HUES64 (cell line): ENCODE measurements at regions not wholly inside any gene's neighbourhood (a gene's known extent, or its start where the extent isn't known, plus 50 kb on each side); places are given as distances from the start of the nearest gene placed in this dataset.

Experiments used
- H3K27ac ChIP-seq: 2 replicates; pipeline ENCODE4 v1.7.0; 2013; ENCODE audit warnings: low read depth, low read length, inconsistent platforms
- H3K27me3 ChIP-seq: 2 replicates; pipeline ENCODE4 v1.6.1; 2013; ENCODE audit warnings: mild to moderate bottlenecking, low read length; ENCODE audit not compliant: insufficient read depth
- H3K36me3 ChIP-seq: 2 replicates; pipeline ENCODE4 v1.6.1; 2013; ENCODE audit warnings: mild to moderate bottlenecking, low read length; ENCODE audit not compliant: insufficient read depth
- H3K4me1 ChIP-seq: 2 replicates; pipeline ENCODE4 v1.6.1; 2013; ENCODE audit warnings: mild to moderate bottlenecking, low read length, moderate library complexity; ENCODE audit not compliant: insufficient read depth
- H3K4me3 ChIP-seq: 2 replicates; pipeline ENCODE4 v1.5.1; 2013; ENCODE audit warnings: mild to moderate bottlenecking, low read length, moderate library complexity
- H3K9ac ChIP-seq: 2 replicates; pipeline ENCODE4 v1.6.1; 2013; ENCODE audit warnings: mild to moderate bottlenecking, low read depth, low read length
- H3K9me3 ChIP-seq: 2 replicates; pipeline ENCODE4 v1.6.1; 2013; ENCODE audit warnings: low read depth, low read length; ENCODE audit not compliant: insufficient read depth
- WGBS: fragments of 150-250, 120-280 bp; methylation state at CpG from one replicate; pipeline ENCODE4 v1.1.7; 2013; ENCODE audit warnings: missing lambda C conversion rate; 5-methylcytosine and 5-hydroxymethylcytosine counted together

- Histone ChIP-seq H3K9me3 (no peaks in the 10 kb centered on the region), H3K27me3 (no peaks in the 10 kb centered on the region), H3K9ac (no peak overlapping the region), H3K4me1 (0 out of 2 replicates have a peak, but pooled peaks cover 7% of the 10 kb centered on the region), H3K27ac (no peak overlapping the region), H3K4me3 (no peak overlapping the region), H3K36me3 (no peaks in the 10 kb centered on the region)
- 86% methylated on average over 7 of the region's 7 CpGs for WGBS
These were observed 337.1 kb downstream of the SIPA1L2 start for GRCh38 chr1:232292818-232293217.

- no peaks in the 10 kb centered on the region for H3K27me3 ChIP-seq
- 79% methylated on average over 2 of the region's 2 CpGs for WGBS
- H3K36me3 ChIP-seq: no peaks in the 10 kb centered on the region
- no peak overlapping the region for H3K4me3 ChIP-seq
- H3K27ac ChIP-seq: no peak overlapping the region
- H3K9me3 ChIP-seq: no peaks in the 10 kb centered on the region
- H3K4me1 ChIP-seq: 0 out of 2 replicates have a peak, but pooled peaks cover 7% of the 10 kb centered on the region
- no peak overlapping the region for H3K9ac ChIP-seq
These were observed 337.7 kb downstream of the SIPA1L2 start for GRCh38 chr1:232292239-232292638.

GRCh38 chr1:232291681-232292080 is 338.3 kb downstream of the SIPA1L2 start:
- Histone ChIP-seq H3K36me3 (no peaks in the 10 kb centered on the region), H3K27ac (no peak overlapping the region), H3K27me3 (no peaks in the 10 kb centered on the region), H3K4me3 (no peak overlapping the region), H3K9me3 (no peaks in the 10 kb centered on the region), H3K9ac (no peak overlapping the region), H3K4me1 (0 out of 2 replicates have a peak, but pooled peaks cover 7% of the 10 kb centered on the region)
- WGBS: 94% methylated on average over 1 of the region's 1 CpG

GRCh38 chr1:232291261-232291660 is 338.7 kb downstream of the SIPA1L2 start:
- H3K27me3 ChIP-seq: no peaks in the 10 kb centered on the region
- WGBS: 91% methylated on average over 4 of the region's 4 CpGs
- no peak overlapping the region for H3K27ac ChIP-seq
- H3K4me3 ChIP-seq: no peak overlapping the region
- H3K36me3 ChIP-seq: no peaks in the 10 kb centered on the region
- no peak overlapping the region for H3K9ac ChIP-seq
- H3K4me1 ChIP-seq: 0 out of 2 replicates have a peak, but pooled peaks cover 7% of the 10 kb centered on the region
- no peaks in the 10 kb centered on the region for H3K9me3 ChIP-seq

GRCh38 chr1:232290570-232290969 is 339.4 kb downstream of the SIPA1L2 start:
- H3K9ac ChIP-seq: no peak overlapping the region
- H3K9me3 ChIP-seq: no peaks in the 10 kb centered on the region
- no peaks in the 10 kb centered on the region for H3K36me3 ChIP-seq
- H3K27me3 ChIP-seq: no peaks in the 10 kb centered on the region
- 0 out of 2 replicates have a peak, but pooled peaks cover 7% of the 10 kb centered on the region for H3K4me1 ChIP-seq
- no peak overlapping the region for H3K4me3 ChIP-seq
- no peak overlapping the region for H3K27ac ChIP-seq

- Histone ChIP-seq H3K9ac (no peak overlapping the region), H3K36me3 (no peaks in the 10 kb centered on the region), H3K4me1 (0 out of 2 replicates have a peak, but pooled peaks cover 6% of the 10 kb centered on the region), H3K27ac (no peak overlapping the region), H3K4me3 (no peak overlapping the region), H3K9me3 (no peaks in the 10 kb centered on the region), H3K27me3 (no peaks in the 10 kb centered on the region)
- WGBS: 82% methylated on average over 6 of the region's 8 CpGs
These were observed 342.0 kb downstream of the SIPA1L2 start for GRCh38 chr1:232287676-232288569.

GRCh38 chr1:232285138-232285537 is 344.8 kb downstream of the SIPA1L2 start:
- no peaks in the 10 kb centered on the region for H3K9me3 ChIP-seq
- no peaks in the 10 kb centered on the region for H3K36me3 ChIP-seq
- no peak overlapping the region for H3K27ac ChIP-seq
- 91% methylated on average over 5 of the region's 6 CpGs for WGBS
- no peak overlapping the region for H3K9ac ChIP-seq
- no peaks in the 10 kb centered on the region for H3K27me3 ChIP-seq
- no peak overlapping the region for H3K4me3 ChIP-seq
- H3K4me1 ChIP-seq: peaks cover 15% of the 10 kb centered on the region

- Histone ChIP-seq H3K36me3 (no peaks in the 10 kb centered on the region), H3K4me3 (no peak overlapping the region), H3K27ac (no peak overlapping the region), H3K4me1 (peaks cover 26% of the 10 kb centered on the region), H3K9me3 (no peaks in the 10 kb centered on the region), H3K27me3 (no peaks in the 10 kb centered on the region), H3K9ac (no peak overlapping the region)
- 93% methylated on average over 4 of the region's 4 CpGs for WGBS
These were observed 346.1 kb downstream of the SIPA1L2 start for GRCh38 chr1:232283864-232284263.

- Histone ChIP-seq H3K27me3 (no peaks in the 10 kb centered on the region), H3K4me3 (no peak overlapping the region), H3K36me3 (no peaks in the 10 kb centered on the region), H3K4me1 (peaks cover 32% of the 10 kb centered on the region), H3K9me3 (no peaks in the 10 kb centered on the region), H3K9ac (no peak overlapping the region), H3K27ac (no peak overlapping the region)
- WGBS: 76% methylated on average over 1 of the region's 1 CpG
These were observed 347.4 kb downstream of the SIPA1L2 start for GRCh38 chr1:232282498-232282897.

- Histone ChIP-seq H3K4me3 (peak overlapping the region; percentile 4; the same call in 1 of the 2 replicates), H3K4me1 (peaks cover 32% of the 10 kb centered on the region), H3K36me3 (no peaks in the 10 kb centered on the region), H3K9ac (peak overlapping the region; percentile 43; the same call in 1 of the 2 replicates), H3K9me3 (no peaks in the 10 kb centered on the region), H3K27ac (peak overlapping the region; percentile 71), H3K27me3 (no peaks in the 10 kb centered on the region)
- 15% methylated on average over 4 of the region's 4 CpGs for WGBS
These were observed 349.0 kb downstream of the SIPA1L2 start for GRCh38 chr1:232280910-232281309.

GRCh38 chr1:232279909-232280400 is 350.0 kb downstream of the SIPA1L2 start:
- H3K4me1 ChIP-seq: peaks cover 32% of the 10 kb centered on the region
- no peak overlapping the region for H3K9ac ChIP-seq
- peak overlapping the region; percentile 71 for H3K27ac ChIP-seq
- H3K9me3 ChIP-seq: no peaks in the 10 kb centered on the region
- no peaks in the 10 kb centered on the region for H3K27me3 ChIP-seq
- no peaks in the 10 kb centered on the region for H3K36me3 ChIP-seq
- no peak overlapping the region for H3K4me3 ChIP-seq
- WGBS: 82% methylated on average over 3 of the region's 3 CpGs
